Psoas muscle (tissue), 7 donors: ENCODE measurements at regions not wholly inside any gene's neighbourhood (a gene's known extent, or its start where the extent isn't known, plus 50 kb on each side); places are given as distances from the start of the nearest gene placed in this dataset.

Experiments used
- ATAC-seq, 4 donors: fragments of 200-7000 bp; cut with Tn5 transposase; one replicate each; pipeline ENCODE4 v1.9.1; 2020; ENCODE audit warnings: moderate library complexity in 3 of 4, mild to moderate bottlenecking in 2 of 4
- DNase-seq, 2 donors: peaks; one replicate each; pipeline ENCODE4 v3.0.0-alpha.2; 2020
- H3K27ac ChIP-seq: fragments of 200-600 bp; one replicate; pipeline ENCODE4 v1.8.0; 2022
- H3K27me3 ChIP-seq, 3 donors: fragments of 200-600 bp in 1 of 3; one replicate each; pipeline versions ENCODE4 v1.6.1 to v1.8.0; 2013 to 2022; ENCODE audit warnings: low read length in 2 of 3, mild to moderate bottlenecking in 2 of 3, moderate library complexity in 1 of 3; ENCODE audit not compliant: insufficient read depth in 3 of 3
- H3K36me3 ChIP-seq, 2 donors: fragments of 200-600 bp in 1 of 2; one replicate each; pipeline versions ENCODE4 v1.6.1 to v1.8.0; 2013 to 2022; ENCODE audit warnings: low read depth in 1 of 2, mild to moderate bottlenecking in 1 of 2, moderate library complexity in 1 of 2; ENCODE audit not compliant: insufficient read depth in 1 of 2
- H3K4me1 ChIP-seq: fragments of 200-600 bp; one replicate; pipeline ENCODE4 v1.8.0; 2022
- H3K4me3 ChIP-seq: fragments of 200-600 bp; one replicate; pipeline ENCODE4 v1.8.0; 2022; ENCODE audit warnings: mild to moderate bottlenecking
- H3K9me3 ChIP-seq: fragments of 200-600 bp; one replicate; pipeline ENCODE4 v1.8.0; 2022
- WGBS, 3 donors: extraction: QIAGEN DNeasy Blood & Tissue Kit; methylation state at CpG; one replicate each; pipeline versions ENCODE4 v1.1.6 to v1.1.7; 2013; 5-methylcytosine and 5-hydroxymethylcytosine counted together
- intact Hi-C, 2 donors: fragments of 100-400 bp; cut with DNase I; formaldehyde crosslinking; loops; one replicate each; pipeline versions ENCODE4 v1.11.0 to v1.14.2; 2022
- TF ChIP-seq, protein P1 (sequence below): fragments of 200-600 bp; IDR thresholded peaks from one replicate; pipeline ENCODE4 v1.8.0; 2022; ENCODE audit warnings: antibody characterized with exemption
- donor health status: healthy with polysubstance abuse.
- donor health status: DM: no; HTN: no; CAD: no; lungs with moderate emphysema.
- donor health status: Bipolar disorder and iron deficiency.
- donor health status: healthy.
- donor health status: DM: yes; HTN: yes; CAD: no.
- donor health status: DM: no; HTN: no; CAD: no.
- donor health status: DM: yes; HTN: yes; CAD: no.

DNA sequence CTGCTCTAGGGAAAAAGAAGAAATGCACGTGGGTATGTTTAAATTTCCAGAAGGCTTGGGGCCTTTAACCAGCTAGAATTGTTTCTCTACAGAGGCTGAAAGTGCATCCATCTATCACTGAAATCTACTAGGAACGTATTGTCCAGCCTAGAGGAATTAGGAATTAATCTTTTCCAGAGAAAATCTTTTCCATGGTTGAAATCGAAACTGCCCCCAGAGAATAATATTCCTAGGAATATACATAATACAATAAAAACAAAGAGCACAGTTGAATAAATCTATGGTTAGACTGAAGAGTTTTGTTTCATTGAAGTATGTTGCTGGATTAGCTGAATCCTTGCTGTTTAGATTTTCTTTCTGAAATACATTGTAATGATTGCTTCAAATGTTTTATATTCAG is 378.5 kb downstream of the PLK2 start:
- H3K4me1 ChIP-seq, result no peaks in the 10 kb centered on the region
- DNase-seq, result no peak
- no peaks in the 10 kb centered on the region for H3K9me3 ChIP-seq
- TF ChIP-seq, protein P1, sequence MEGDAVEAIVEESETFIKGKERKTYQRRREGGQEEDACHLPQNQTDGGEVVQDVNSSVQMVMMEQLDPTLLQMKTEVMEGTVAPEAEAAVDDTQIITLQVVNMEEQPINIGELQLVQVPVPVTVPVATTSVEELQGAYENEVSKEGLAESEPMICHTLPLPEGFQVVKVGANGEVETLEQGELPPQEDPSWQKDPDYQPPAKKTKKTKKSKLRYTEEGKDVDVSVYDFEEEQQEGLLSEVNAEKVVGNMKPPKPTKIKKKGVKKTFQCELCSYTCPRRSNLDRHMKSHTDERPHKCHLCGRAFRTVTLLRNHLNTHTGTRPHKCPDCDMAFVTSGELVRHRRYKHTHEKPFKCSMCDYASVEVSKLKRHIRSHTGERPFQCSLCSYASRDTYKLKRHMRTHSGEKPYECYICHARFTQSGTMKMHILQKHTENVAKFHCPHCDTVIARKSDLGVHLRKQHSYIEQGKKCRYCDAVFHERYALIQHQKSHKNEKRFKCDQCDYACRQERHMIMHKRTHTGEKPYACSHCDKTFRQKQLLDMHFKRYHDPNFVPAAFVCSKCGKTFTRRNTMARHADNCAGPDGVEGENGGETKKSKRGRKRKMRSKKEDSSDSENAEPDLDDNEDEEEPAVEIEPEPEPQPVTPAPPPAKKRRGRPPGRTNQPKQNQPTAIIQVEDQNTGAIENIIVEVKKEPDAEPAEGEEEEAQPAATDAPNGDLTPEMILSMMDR, result no peak
- 56 to 63% (median 60%) methylated on average over 3 of the region's 3 CpGs for WGBS, 3 donors
- H3K36me3 ChIP-seq, result no peaks in the 10 kb centered on the region
- intact Hi-C loops, result no loop called here
- no peaks in the 10 kb centered on the region for H3K27me3 ChIP-seq
- H3K4me3 ChIP-seq, result no peak overlapping the region
- ATAC-seq, result no peak
- H3K27ac ChIP-seq, result no peak overlapping the region

DNA sequence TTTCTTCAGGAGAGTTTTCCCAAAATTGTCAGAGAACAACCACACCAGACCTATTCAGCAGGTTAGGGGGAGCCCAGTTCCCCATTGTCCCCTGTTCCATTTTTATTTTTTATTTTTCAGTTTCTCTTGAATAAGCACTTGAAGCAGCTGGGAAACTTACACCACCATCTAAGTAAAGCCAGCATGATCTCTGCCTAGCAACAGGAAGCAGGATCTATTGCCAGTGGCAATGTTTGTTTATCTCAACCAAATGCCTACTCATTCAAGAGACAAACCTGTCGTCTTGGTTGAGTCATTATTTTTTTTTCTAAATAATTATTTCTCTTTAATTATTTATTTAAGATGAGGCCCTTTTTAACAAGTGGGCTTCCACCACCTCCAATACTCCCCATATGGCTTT is 379.3 kb downstream of the PLK2 start:
- Histone ChIP-seq H3K4me1 (no peaks in the 10 kb centered on the region), H3K36me3 (no peaks in the 10 kb centered on the region), H3K27me3 (no peaks in the 10 kb centered on the region), H3K4me3 (no peak overlapping the region), H3K9me3 (no peaks in the 10 kb centered on the region), H3K27ac (no peak overlapping the region)
- no peak for ATAC-seq
- TF ChIP-seq, protein P1, result no peak
- no peak for DNase-seq
- 28 to 44% (median 32%) methylated on average over 1 of the region's 1 CpG for WGBS, 3 donors
- intact Hi-C loops, result no loop called here

- 85 to 88% (median 86%) methylated on average over 2 of the region's 2 CpGs for WGBS, 3 donors
- H3K27me3 ChIP-seq, result no peaks in the 10 kb centered on the region
- TF ChIP-seq, protein P1, result no peak
- intact Hi-C loops, result no loop called here
- H3K4me1 ChIP-seq, result peaks cover 2% of the 10 kb centered on the region
- no peak overlapping the region for H3K27ac ChIP-seq
- DNase-seq (no peak), ATAC-seq (no peak)
- H3K4me3 ChIP-seq, result no peak overlapping the region
- no peaks in the 10 kb centered on the region for H3K36me3 ChIP-seq
- no peaks in the 10 kb centered on the region for H3K9me3 ChIP-seq
Observed at GRCh38 chr5:58077966-58078365, 381.9 kb downstream of the PLK2 start.

GRCh38 chr5:58077416-58077815 is 382.5 kb downstream of the PLK2 start:
- no peak for DNase-seq
- H3K9me3 ChIP-seq, result no peaks in the 10 kb centered on the region
- H3K36me3 ChIP-seq, result no peaks in the 10 kb centered on the region
- no peak overlapping the region for H3K4me3 ChIP-seq
- intact Hi-C loops, result no loop called here
- ATAC-seq, result no peak
- 43 to 59% (median 56%) methylated on average over 3 of the region's 3 CpGs for WGBS, 3 donors
- TF ChIP-seq, protein P1, result no peak
- no peak overlapping the region for H3K27ac ChIP-seq
- peaks cover 7% of the 10 kb centered on the region for H3K4me1 ChIP-seq
- no peaks in the 10 kb centered on the region for H3K27me3 ChIP-seq

DNA sequence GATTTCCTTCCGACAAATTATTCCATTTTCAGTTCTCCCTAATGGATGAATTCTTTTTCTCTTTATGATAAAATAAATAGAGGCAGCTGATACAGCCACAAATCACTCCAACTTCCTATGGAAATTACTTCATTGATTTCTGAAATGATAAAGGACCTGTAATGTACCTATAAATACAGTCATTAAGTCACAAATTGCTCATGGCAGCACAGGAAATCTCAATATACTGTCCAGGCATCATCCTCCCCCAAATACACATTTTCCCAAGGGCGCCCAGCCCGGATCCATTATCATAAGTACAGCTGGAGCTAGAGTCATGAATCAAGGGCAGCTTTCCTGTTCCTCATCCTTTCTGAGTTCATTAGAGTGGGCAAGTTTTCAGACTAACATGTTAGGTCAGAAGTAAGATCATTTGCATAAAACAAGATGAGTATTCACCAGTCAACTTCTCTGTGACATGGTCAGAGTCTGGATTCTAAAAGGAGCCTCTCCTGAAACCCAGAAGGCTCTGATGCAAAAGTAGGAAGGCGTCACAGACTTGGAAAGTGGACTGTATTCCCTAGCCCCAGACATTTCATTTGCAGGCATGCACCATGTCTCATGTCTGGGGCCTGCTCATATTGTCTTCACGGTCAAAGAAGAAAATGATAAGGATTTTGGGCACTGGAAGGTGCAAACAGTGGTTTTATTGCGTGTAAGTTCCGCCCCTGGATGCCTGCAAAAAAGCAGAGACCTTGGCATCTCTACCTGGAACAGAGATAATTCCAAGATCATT is 383.2 kb downstream of the PLK2 start:
- TF ChIP-seq, protein P1, result no peak
- H3K9me3 ChIP-seq, result no peaks in the 10 kb centered on the region
- intact Hi-C loops, result no loop called here
- ATAC-seq (no peak), DNase-seq (no peak)
- 88 to 92% (median 89%) methylated on average over 7 of the region's 7 CpGs for WGBS, 3 donors
- H3K4me3 ChIP-seq, result no peak overlapping the region
- no peaks in the 10 kb centered on the region for H3K36me3 ChIP-seq
- H3K4me1 ChIP-seq, result peaks cover 12% of the 10 kb centered on the region
- no peaks in the 10 kb centered on the region for H3K27me3 ChIP-seq
- H3K27ac ChIP-seq, result no peak overlapping the region
